ENCODE measurements at regions not wholly inside any gene's neighbourhood (a gene's known extent, or its start where the extent isn't known, plus 50 kb on each side); places are given as distances from the start of the nearest gene placed in this dataset.

DNA sequence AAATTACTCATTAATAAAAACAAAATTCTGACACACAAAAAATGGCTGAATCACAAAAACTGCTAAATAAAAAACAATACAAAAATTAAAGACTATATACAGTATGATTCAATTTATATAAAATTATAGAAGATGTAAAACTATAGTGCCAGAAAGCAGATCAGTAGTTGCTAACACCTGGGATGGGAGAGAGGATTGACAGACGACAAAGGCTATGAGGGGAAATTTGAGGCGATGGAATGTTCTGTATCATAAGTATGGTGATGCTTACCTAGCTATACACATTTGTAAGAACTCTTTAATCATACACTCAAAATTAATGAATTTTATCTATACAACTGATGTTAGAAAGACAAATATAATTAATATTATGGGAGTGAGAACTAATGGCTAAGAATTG is 247.9 kb upstream of the GJE1 start:
- Histone ChIP-seq H3K4me3 (ENCODE audit: insufficient read depth, low read depth, low read length) (no peak overlapping the region), H4K20me1 (ENCODE audit: insufficient read depth, low read length) (no peaks in the 10 kb centered on the region), H3K4me2 (ENCODE audit: low read length) (no peak overlapping the region), H3K9ac (ENCODE audit: low read length) (no peak overlapping the region), H3K27ac (ENCODE audit: low read depth, low read length) (no peak overlapping the region), H3K27me3 (ENCODE audit: insufficient read depth, low read length) (no peaks in the 10 kb centered on the region), H3K36me3 (ENCODE audit: insufficient read depth, low read length) (no peaks in the 10 kb centered on the region), H2AFZ (ENCODE audit: low read depth, low read length) (no peak overlapping the region), H3K79me2 (ENCODE audit: insufficient read depth, low read length) (no peaks in the 10 kb centered on the region), H3K9me3 (ENCODE audit: insufficient read depth, low read depth, low read length) (peaks cover 8% of the 10 kb centered on the region), H3K4me1 (ENCODE audit: insufficient read depth, low read length) (no peaks in the 10 kb centered on the region)
- H3K4me3 Mint-ChIP-seq (ENCODE audit: unreplicated experiment): no peak overlapping the region
- H3K27me3 Mint-ChIP-seq (ENCODE audit: low read depth, unreplicated experiment): no peaks in the 10 kb centered on the region
- H3K4me1 Mint-ChIP-seq (ENCODE audit: low read depth, unreplicated experiment): no peaks in the 10 kb centered on the region
- no peaks in the 10 kb centered on the region for H3K9me3 Mint-ChIP-seq (ENCODE audit: unreplicated experiment)
- H3K36me3 Mint-ChIP-seq (ENCODE audit: low read depth, unreplicated experiment): no peaks in the 10 kb centered on the region
- DNase-seq (ENCODE audit: low read depth): no peak
- TF ChIP-seq EZH2 (IDR thresholded peaks at IDR 0.05; ENCODE audit: insufficient read depth, low read length) (no peak), CTCF (IDR thresholded peaks at IDR 0.05; ENCODE audit: insufficient read depth, low read depth, low read length) (no peak)
- H3K27ac Mint-ChIP-seq (ENCODE audit: unreplicated experiment): no peak overlapping the region
- no peak for FAIRE-seq

DNA sequence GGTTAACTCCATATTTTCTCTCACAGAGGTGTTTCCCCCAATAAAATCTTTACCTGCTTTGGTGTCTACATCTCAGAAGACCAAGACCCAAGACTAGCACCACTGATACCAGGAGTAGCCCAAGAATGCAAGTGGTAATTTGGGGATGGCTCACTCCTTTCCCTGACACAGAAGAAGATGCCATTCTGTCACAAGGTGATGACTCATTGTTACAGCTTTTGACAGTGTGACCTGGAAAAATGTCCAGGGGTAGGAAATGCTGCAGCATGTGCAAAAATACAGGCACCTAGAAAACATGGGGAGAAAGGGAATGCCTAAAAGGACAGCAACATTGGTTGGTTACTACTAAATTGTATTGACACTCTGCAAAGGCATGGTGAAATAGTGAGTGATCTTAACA is 254.0 kb upstream of the GJE1 start:
- no peak overlapping the region for H3K27ac ChIP-seq (ENCODE audit: low read depth, low read length)
- DNase-seq (ENCODE audit: low read depth) (no peak), FAIRE-seq (no peak)
- H3K4me3 Mint-ChIP-seq (ENCODE audit: unreplicated experiment): no peak overlapping the region
- H3K36me3 Mint-ChIP-seq (ENCODE audit: low read depth, unreplicated experiment): no peaks in the 10 kb centered on the region
- no peak overlapping the region for H3K4me3 ChIP-seq (ENCODE audit: insufficient read depth, low read depth, low read length)
- H3K9ac ChIP-seq (ENCODE audit: low read length): no peak overlapping the region
- no peak overlapping the region for H3K27ac Mint-ChIP-seq (ENCODE audit: unreplicated experiment)
- no peaks in the 10 kb centered on the region for H3K27me3 Mint-ChIP-seq (ENCODE audit: low read depth, unreplicated experiment)
- no peak for TF ChIP-seq CTCF (IDR thresholded peaks at IDR 0.05; ENCODE audit: insufficient read depth, low read depth, low read length)
- no peak for TF ChIP-seq EZH2 (IDR thresholded peaks at IDR 0.05; ENCODE audit: insufficient read depth, low read length)
- no peaks in the 10 kb centered on the region for H3K27me3 ChIP-seq (ENCODE audit: insufficient read depth, low read length)
- H2AFZ ChIP-seq (ENCODE audit: low read depth, low read length): no peak overlapping the region
- H3K4me1 ChIP-seq (ENCODE audit: insufficient read depth, low read length): no peaks in the 10 kb centered on the region
- no peaks in the 10 kb centered on the region for H4K20me1 ChIP-seq (ENCODE audit: insufficient read depth, low read length)
- H3K9me3 ChIP-seq (ENCODE audit: insufficient read depth, low read depth, low read length): no peaks in the 10 kb centered on the region
- no peaks in the 10 kb centered on the region for H3K36me3 ChIP-seq (ENCODE audit: insufficient read depth, low read length)
- H3K79me2 ChIP-seq (ENCODE audit: insufficient read depth, low read length): no peaks in the 10 kb centered on the region
- H3K4me2 ChIP-seq (ENCODE audit: low read length): no peak overlapping the region
- H3K4me1 Mint-ChIP-seq (ENCODE audit: low read depth, unreplicated experiment): no peaks in the 10 kb centered on the region
- no peaks in the 10 kb centered on the region for H3K9me3 Mint-ChIP-seq (ENCODE audit: unreplicated experiment)

DNA sequence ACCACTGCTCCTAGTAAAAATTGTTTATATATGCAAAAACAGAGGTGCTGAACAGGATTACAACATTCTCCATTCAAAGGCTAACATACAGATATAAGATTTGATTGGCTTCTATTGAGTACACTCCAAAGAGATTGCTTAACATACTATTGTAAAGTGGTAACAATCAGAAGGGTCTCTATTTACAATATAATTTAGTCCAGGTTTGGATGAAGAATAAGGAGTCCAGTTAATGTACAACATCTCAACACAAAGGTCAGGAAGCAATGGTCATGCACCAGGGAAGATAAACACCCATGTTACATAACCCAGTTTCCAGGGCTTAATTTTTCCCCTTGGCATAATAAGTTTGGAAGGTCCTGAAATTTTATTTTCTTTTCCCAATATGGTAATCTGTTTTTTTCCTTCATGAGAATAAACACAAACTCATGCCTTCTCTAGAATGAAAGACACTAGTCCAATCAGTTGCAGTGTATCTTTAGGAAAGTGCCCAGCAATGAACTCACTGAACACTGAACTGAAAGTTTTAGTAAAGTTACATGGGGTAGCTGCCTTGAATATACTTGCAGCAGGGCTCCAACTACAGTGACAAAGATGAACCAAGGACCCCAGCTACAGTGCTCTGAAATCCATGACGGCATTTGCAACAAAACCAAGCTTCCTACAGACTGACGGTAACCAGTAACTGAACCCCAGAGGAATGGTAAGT is 255.3 kb upstream of the GJE1 start:
- Histone ChIP-seq H3K36me3 (ENCODE audit: insufficient read depth, low read length) (no peaks in the 10 kb centered on the region), H3K27me3 (ENCODE audit: insufficient read depth, low read length) (no peaks in the 10 kb centered on the region), H3K4me3 (ENCODE audit: insufficient read depth, low read depth, low read length) (no peak overlapping the region), H3K9me3 (ENCODE audit: insufficient read depth, low read depth, low read length) (no peaks in the 10 kb centered on the region), H3K79me2 (ENCODE audit: insufficient read depth, low read length) (no peaks in the 10 kb centered on the region), H3K4me1 (ENCODE audit: insufficient read depth, low read length) (no peaks in the 10 kb centered on the region), H4K20me1 (ENCODE audit: insufficient read depth, low read length) (no peaks in the 10 kb centered on the region), H2AFZ (ENCODE audit: low read depth, low read length) (no peak overlapping the region), H3K9ac (ENCODE audit: low read length) (no peak overlapping the region), H3K27ac (ENCODE audit: low read depth, low read length) (no peak overlapping the region), H3K4me2 (ENCODE audit: low read length) (no peak overlapping the region)
- TF ChIP-seq CTCF (IDR thresholded peaks at IDR 0.05; ENCODE audit: insufficient read depth, low read depth, low read length) (no peak), EZH2 (IDR thresholded peaks at IDR 0.05; ENCODE audit: insufficient read depth, low read length) (no peak)
- no peaks in the 10 kb centered on the region for H3K4me1 Mint-ChIP-seq (ENCODE audit: low read depth, unreplicated experiment)
- H3K27me3 Mint-ChIP-seq (ENCODE audit: low read depth, unreplicated experiment): no peaks in the 10 kb centered on the region
- DNase-seq (ENCODE audit: low read depth): no peak
- H3K9me3 Mint-ChIP-seq (ENCODE audit: unreplicated experiment): peaks cover 2% of the 10 kb centered on the region
- no peak for FAIRE-seq
- H3K4me3 Mint-ChIP-seq (ENCODE audit: unreplicated experiment): no peak overlapping the region
- H3K36me3 Mint-ChIP-seq (ENCODE audit: low read depth, unreplicated experiment): no peaks in the 10 kb centered on the region
- no peak overlapping the region for H3K27ac Mint-ChIP-seq (ENCODE audit: unreplicated experiment)
